Astrocyte (in vitro differentiated cells and primary cell): ENCODE measurements at regions not wholly inside any gene's neighbourhood (a gene's known extent, or its start where the extent isn't known, plus 50 kb on each side); places are given as distances from the start of the nearest gene placed in this dataset.

Source experiments
- DNase-seq: peaks from one replicate; pipeline ENCODE4 v3.0.0-alpha.2; 2010; ENCODE audit warnings: low read depth
- FAIRE-seq: peaks from 2 replicates; lab custom pipeline; 2011; peaks lifted over from hg19 to GRCh38; lab: Jason Lieb, UNC
- H2AFZ ChIP-seq: 2 replicates; pipeline ENCODE4 v1.6.0; 2012; ENCODE audit warnings: low read depth, low read length, inconsistent platforms
- H3K27ac ChIP-seq: 2 replicates; pipeline ENCODE4 v1.5.1; 2011; ENCODE audit warnings: low read depth, low read length, inconsistent platforms
- H3K27me3 ChIP-seq: 2 replicates; pipeline ENCODE4 v1.6.0; 2011; ENCODE audit warnings: low read length, inconsistent platforms; ENCODE audit not compliant: insufficient read depth
- H3K36me3 ChIP-seq: 2 replicates; pipeline ENCODE4 v1.5.1; 2011; ENCODE audit warnings: low read length, inconsistent platforms; ENCODE audit not compliant: insufficient read depth
- H3K4me1 ChIP-seq: 2 replicates; pipeline ENCODE4 v1.5.1; 2011; ENCODE audit warnings: low read length, inconsistent platforms; ENCODE audit not compliant: insufficient read depth
- H3K4me2 ChIP-seq: 2 replicates; pipeline ENCODE4 v1.6.0; 2012; ENCODE audit warnings: low read length, inconsistent platforms
- H3K4me3 ChIP-seq: 2 replicates; pipeline ENCODE4 v1.5.1; 2011; ENCODE audit warnings: low read depth, mild to moderate bottlenecking, low read length, inconsistent platforms; ENCODE audit not compliant: insufficient read depth
- H3K79me2 ChIP-seq: 2 replicates; pipeline ENCODE4 v1.6.0; 2012; ENCODE audit warnings: mild to moderate bottlenecking, low read length, inconsistent platforms; ENCODE audit not compliant: insufficient read depth
- H3K9ac ChIP-seq: 2 replicates; pipeline ENCODE4 v1.6.0; 2012; ENCODE audit warnings: mild to moderate bottlenecking, low read length, inconsistent platforms
- H3K9me3 ChIP-seq: 2 replicates; pipeline ENCODE4 v1.5.1; 2012; ENCODE audit warnings: low read depth, mild to moderate bottlenecking, low read length, inconsistent platforms; ENCODE audit not compliant: insufficient read depth
- H4K20me1 ChIP-seq: 2 replicates; pipeline ENCODE4 v1.6.0; 2012; ENCODE audit warnings: low read length, inconsistent platforms; ENCODE audit not compliant: insufficient read depth
- H3K27ac Mint-ChIP-seq: one replicate; pipeline ENCODE4 v1.8.0; 2021; ENCODE audit warnings: mild to moderate bottlenecking, mixed read lengths; ENCODE audit not compliant: unreplicated experiment
- H3K27me3 Mint-ChIP-seq: one replicate; pipeline ENCODE4 v1.8.0; 2021; ENCODE audit warnings: low read depth, mixed read lengths; ENCODE audit not compliant: unreplicated experiment
- H3K36me3 Mint-ChIP-seq: one replicate; pipeline ENCODE4 v1.8.0; 2021; ENCODE audit warnings: low read depth, mixed read lengths; ENCODE audit not compliant: unreplicated experiment
- H3K4me1 Mint-ChIP-seq: one replicate; pipeline ENCODE4 v1.8.0; 2021; ENCODE audit warnings: low read depth, mixed read lengths; ENCODE audit not compliant: unreplicated experiment
- H3K4me3 Mint-ChIP-seq: one replicate; pipeline ENCODE4 v1.8.0; 2021; ENCODE audit warnings: mild to moderate bottlenecking, moderate library complexity, mixed read lengths; ENCODE audit not compliant: unreplicated experiment
- H3K9me3 Mint-ChIP-seq: one replicate; pipeline ENCODE4 v1.8.0; 2021; ENCODE audit warnings: mild to moderate bottlenecking, mixed read lengths; ENCODE audit not compliant: unreplicated experiment
- EZH2 ChIP-seq: IDR thresholded peaks from 2 replicates; pipeline ENCODE4 v1.6.1; 2012; ENCODE audit warnings: mild to moderate bottlenecking, low read length, inconsistent platforms; ENCODE audit not compliant: insufficient read depth
- TF ChIP-seq, protein P1 (sequence below): IDR thresholded peaks from 2 replicates; pipeline ENCODE4 v1.5.1; 2011; ENCODE audit warnings: low read depth, mild to moderate bottlenecking, inconsistent platforms, low read length, moderate library complexity; ENCODE audit not compliant: insufficient read depth

DNA sequence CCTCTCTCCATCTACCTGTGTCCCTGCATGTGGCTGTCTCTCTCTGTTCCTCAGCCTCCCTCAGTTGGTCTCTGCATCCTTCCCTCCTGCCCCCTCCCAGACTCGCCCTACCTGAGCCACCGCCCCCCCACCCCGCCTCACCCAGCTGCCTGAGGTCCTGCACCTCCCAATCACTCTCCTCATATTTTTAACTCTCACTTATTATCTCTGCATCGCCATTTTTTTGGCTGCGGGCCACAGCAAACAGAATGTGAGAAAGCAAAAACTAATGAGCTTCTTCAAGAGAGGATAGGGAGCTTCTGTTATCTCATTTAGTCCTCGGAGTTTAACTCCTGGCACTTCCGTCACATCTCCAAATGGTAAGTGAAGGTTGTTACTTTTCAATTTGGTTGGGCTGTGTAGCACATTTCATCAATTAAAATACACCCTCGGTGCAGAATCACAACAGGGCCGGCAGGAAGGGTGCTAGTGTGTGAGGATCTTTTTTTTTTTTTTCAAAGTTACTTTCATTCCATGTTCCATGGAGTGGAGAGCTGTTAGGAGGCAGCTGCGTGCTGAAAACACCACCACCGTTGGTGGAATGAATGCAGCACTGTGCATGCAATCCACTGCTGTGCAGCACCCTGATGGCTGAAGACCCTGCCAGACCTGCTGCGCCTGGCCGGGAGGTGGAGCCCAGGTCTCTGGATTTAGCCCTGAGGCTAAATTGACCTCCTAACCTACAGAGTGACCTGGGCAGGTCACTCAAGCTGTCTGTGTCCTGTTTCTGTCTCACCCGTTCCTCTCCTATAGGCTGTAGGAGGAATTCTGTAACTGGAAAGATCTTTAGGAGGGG lies 157.2 kb upstream of the NFIA start:
- no peak overlapping the region for H3K27ac Mint-ChIP-seq
- no peak for DNase-seq
- no peak overlapping the region for H3K4me3 Mint-ChIP-seq
- no peaks in the 10 kb centered on the region for H3K36me3 ChIP-seq
- H2AFZ ChIP-seq: no peak overlapping the region
- no peaks in the 10 kb centered on the region for H3K36me3 Mint-ChIP-seq
- H3K9me3 Mint-ChIP-seq: no peaks in the 10 kb centered on the region
- H3K4me3 ChIP-seq: no peak overlapping the region
- H3K27me3 ChIP-seq: no peaks in the 10 kb centered on the region
- no peaks in the 10 kb centered on the region for H3K79me2 ChIP-seq
- TF ChIP-seq, protein P1, sequence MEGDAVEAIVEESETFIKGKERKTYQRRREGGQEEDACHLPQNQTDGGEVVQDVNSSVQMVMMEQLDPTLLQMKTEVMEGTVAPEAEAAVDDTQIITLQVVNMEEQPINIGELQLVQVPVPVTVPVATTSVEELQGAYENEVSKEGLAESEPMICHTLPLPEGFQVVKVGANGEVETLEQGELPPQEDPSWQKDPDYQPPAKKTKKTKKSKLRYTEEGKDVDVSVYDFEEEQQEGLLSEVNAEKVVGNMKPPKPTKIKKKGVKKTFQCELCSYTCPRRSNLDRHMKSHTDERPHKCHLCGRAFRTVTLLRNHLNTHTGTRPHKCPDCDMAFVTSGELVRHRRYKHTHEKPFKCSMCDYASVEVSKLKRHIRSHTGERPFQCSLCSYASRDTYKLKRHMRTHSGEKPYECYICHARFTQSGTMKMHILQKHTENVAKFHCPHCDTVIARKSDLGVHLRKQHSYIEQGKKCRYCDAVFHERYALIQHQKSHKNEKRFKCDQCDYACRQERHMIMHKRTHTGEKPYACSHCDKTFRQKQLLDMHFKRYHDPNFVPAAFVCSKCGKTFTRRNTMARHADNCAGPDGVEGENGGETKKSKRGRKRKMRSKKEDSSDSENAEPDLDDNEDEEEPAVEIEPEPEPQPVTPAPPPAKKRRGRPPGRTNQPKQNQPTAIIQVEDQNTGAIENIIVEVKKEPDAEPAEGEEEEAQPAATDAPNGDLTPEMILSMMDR: no peak
- H3K4me1 Mint-ChIP-seq: peaks cover 2% of the 10 kb centered on the region
- peaks cover 19% of the 10 kb centered on the region for H3K27me3 Mint-ChIP-seq
- H3K9ac ChIP-seq: no peak overlapping the region
- no peak overlapping the region for H3K27ac ChIP-seq
- H3K9me3 ChIP-seq: no peaks in the 10 kb centered on the region
- no peak for FAIRE-seq
- H4K20me1 ChIP-seq: no peaks in the 10 kb centered on the region
- no peaks in the 10 kb centered on the region for H3K4me1 ChIP-seq
- no peak overlapping the region for H3K4me2 ChIP-seq

DNA sequence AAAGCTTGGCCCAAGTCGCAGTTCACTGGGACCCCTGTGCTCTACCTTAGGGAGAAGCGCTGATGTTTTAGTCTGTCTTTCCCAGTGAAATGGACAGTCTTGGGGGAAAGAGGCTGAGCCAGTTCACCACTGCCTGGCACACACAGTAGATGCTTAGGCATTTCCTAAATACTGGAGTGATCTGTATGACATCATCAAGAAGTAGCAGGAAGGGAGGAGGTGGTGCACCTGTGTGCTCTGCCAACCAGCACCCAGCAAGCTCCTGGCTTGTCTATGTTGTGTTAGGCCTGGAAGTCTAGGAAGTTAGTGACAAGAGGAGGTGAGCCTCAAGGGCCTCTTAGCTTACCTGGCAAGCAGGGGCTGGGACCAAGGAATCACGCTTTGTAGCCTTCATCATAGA lies 158.2 kb upstream of the NFIA start:
- TF ChIP-seq, protein P1: no peak
- Histone ChIP-seq H3K4me1 (no peaks in the 10 kb centered on the region), H3K4me3 (no peak overlapping the region), H3K27ac (no peak overlapping the region), H3K27me3 (no peaks in the 10 kb centered on the region), H2AFZ (no peak overlapping the region), H3K4me2 (no peak overlapping the region), H4K20me1 (no peaks in the 10 kb centered on the region), H3K9ac (no peak overlapping the region), H3K79me2 (no peaks in the 10 kb centered on the region), H3K36me3 (no peaks in the 10 kb centered on the region), H3K9me3 (no peaks in the 10 kb centered on the region)
- Mint-ChIP-seq H3K9me3 (no peaks in the 10 kb centered on the region), H3K4me3 (no peak overlapping the region), H3K4me1 (peaks cover 2% of the 10 kb centered on the region), H3K36me3 (no peaks in the 10 kb centered on the region), H3K27me3 (peaks cover 20% of the 10 kb centered on the region), H3K27ac (no peak overlapping the region)
- no peak for DNase-seq
- no peak for FAIRE-seq

DNA sequence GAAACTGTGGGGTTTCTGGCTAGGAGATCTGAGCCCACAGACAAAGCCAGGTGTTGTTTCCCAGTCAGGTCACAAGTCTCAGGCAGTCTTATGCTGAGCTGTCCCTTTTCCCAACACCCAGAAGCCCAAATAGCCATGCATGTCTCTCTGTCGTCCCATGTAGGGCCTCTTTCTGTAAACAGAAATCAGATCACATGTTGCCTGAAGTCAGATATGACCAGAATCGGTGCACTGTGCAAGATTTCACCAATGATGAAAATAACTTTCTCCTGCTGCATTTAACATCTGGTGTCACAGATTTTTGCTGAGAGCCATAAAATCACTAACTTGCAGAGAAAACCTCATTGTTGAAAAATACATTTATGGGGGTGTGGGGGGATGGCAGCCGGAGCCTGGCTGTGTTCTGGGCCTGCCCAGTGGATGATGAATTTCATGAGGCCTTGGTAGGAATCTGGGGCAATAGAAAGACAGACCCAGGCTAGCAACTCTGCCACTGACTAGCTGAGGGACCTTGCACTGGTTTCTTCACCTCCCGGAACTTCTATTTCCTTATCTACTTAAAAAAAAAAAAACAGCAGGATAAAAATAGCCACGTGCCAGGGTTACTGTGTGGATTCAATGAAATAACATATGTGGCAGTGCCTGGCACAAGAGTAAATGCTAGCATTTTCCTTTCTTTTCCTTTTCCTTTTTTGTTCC lies 158.8 kb upstream of the NFIA start:
- H3K27me3 Mint-ChIP-seq: peaks cover 20% of the 10 kb centered on the region
- Histone ChIP-seq H3K27me3 (no peaks in the 10 kb centered on the region), H3K4me2 (no peak overlapping the region), H3K9me3 (no peaks in the 10 kb centered on the region), H3K36me3 (no peaks in the 10 kb centered on the region), H3K4me3 (no peak overlapping the region), H2AFZ (no peak overlapping the region), H3K79me2 (no peaks in the 10 kb centered on the region), H3K27ac (no peak overlapping the region), H3K9ac (no peak overlapping the region), H3K4me1 (no peaks in the 10 kb centered on the region), H4K20me1 (no peaks in the 10 kb centered on the region)
- no peak overlapping the region for H3K27ac Mint-ChIP-seq
- no peaks in the 10 kb centered on the region for H3K36me3 Mint-ChIP-seq
- FAIRE-seq: no peak
- H3K4me1 Mint-ChIP-seq: peaks cover 2% of the 10 kb centered on the region
- TF ChIP-seq, protein P1: no peak
- TF ChIP-seq EZH2: no peak
- no peak overlapping the region for H3K4me3 Mint-ChIP-seq
- no peaks in the 10 kb centered on the region for H3K9me3 Mint-ChIP-seq
- DNase-seq: no peak
